Type B pancreatic cell (in vitro differentiated cells): ENCODE measurements at regions not wholly inside any gene's neighbourhood (a gene's known extent, or its start where the extent isn't known, plus 50 kb on each side); places are given as distances from the start of the nearest gene placed in this dataset.

Source experiments
- DNase-seq: peaks from one replicate; pipeline ENCODE4 v3.0.0; 2021; ENCODE audit warnings: mixed read lengths; ENCODE audit not compliant: unreplicated experiment; ENCODE audit errors: extremely low spot score
- H3K27ac Mint-ChIP-seq: 2 replicates; pipeline ENCODE4 v1.8.0; 2021; ENCODE audit warnings: mild to moderate bottlenecking, mixed read lengths
- H3K27me3 Mint-ChIP-seq: 2 replicates; pipeline ENCODE4 v1.8.0; 2021; ENCODE audit warnings: mixed read lengths
- H3K36me3 Mint-ChIP-seq: 2 replicates; pipeline ENCODE4 v1.8.0; 2021; ENCODE audit warnings: mixed read lengths
- H3K4me1 Mint-ChIP-seq: one replicate; pipeline ENCODE4 v1.8.0; 2021; ENCODE audit warnings: mixed read lengths; ENCODE audit not compliant: unreplicated experiment
- H3K4me3 Mint-ChIP-seq: 2 replicates; pipeline ENCODE4 v1.8.0; 2021; ENCODE audit warnings: mild to moderate bottlenecking, mixed read lengths
- H3K9me3 Mint-ChIP-seq: 2 replicates; pipeline ENCODE4 v1.8.0; 2021; ENCODE audit warnings: mixed read lengths
- CTCF ChIP-seq: fragments of 200-600 bp; sonication (generic); conservative IDR thresholded peaks from 2 replicates; pipeline ENCODE4 v1.5.0; 2021; ENCODE audit warnings: antibody characterized with exemption, mild to moderate bottlenecking

- H3K27ac Mint-ChIP-seq, result no peak overlapping the region
- H3K9me3 Mint-ChIP-seq, result no peaks in the 10 kb centered on the region
- no peaks in the 10 kb centered on the region for H3K36me3 Mint-ChIP-seq
- TF ChIP-seq CTCF, result no peak
- peaks cover 9% of the 10 kb centered on the region for H3K4me1 Mint-ChIP-seq
- peaks cover 5% of the 10 kb centered on the region for H3K27me3 Mint-ChIP-seq
- no peak for DNase-seq
- no peak overlapping the region for H3K4me3 Mint-ChIP-seq
Observed at GRCh38 chr1:4269952-4270570, 370.0 kb upstream of the C1orf174 start.

- no peak for TF ChIP-seq CTCF
- no peak for DNase-seq
- H3K27ac Mint-ChIP-seq, result no peak overlapping the region
- no peaks in the 10 kb centered on the region for H3K9me3 Mint-ChIP-seq
- peaks cover 9% of the 10 kb centered on the region for H3K4me1 Mint-ChIP-seq
- peaks cover 7% of the 10 kb centered on the region for H3K27me3 Mint-ChIP-seq
- H3K36me3 Mint-ChIP-seq, result no peaks in the 10 kb centered on the region
- H3K4me3 Mint-ChIP-seq, result no peak overlapping the region
Observed at GRCh38 chr1:4270651-4271337, 370.7 kb upstream of the C1orf174 start.

GRCh38 chr1:4271338-4271998, 371.4 kb upstream of the C1orf174 start:
- H3K27me3 Mint-ChIP-seq, result peaks cover 10% of the 10 kb centered on the region
- H3K27ac Mint-ChIP-seq, result no peak overlapping the region
- no peak overlapping the region for H3K4me3 Mint-ChIP-seq
- H3K9me3 Mint-ChIP-seq, result no peaks in the 10 kb centered on the region
- no peak for TF ChIP-seq CTCF
- DNase-seq, result no peak
- peaks cover 9% of the 10 kb centered on the region for H3K4me1 Mint-ChIP-seq
- H3K36me3 Mint-ChIP-seq, result no peaks in the 10 kb centered on the region

- Mint-ChIP-seq H3K27me3 (peaks cover 17% of the 10 kb centered on the region), H3K9me3 (no peaks in the 10 kb centered on the region)
Observed at GRCh38 chr1:4272568-4272967, 372.5 kb upstream of the C1orf174 start.

GRCh38 chr1:4273243-4273642, 373.2 kb upstream of the C1orf174 start:
- H3K27me3 Mint-ChIP-seq, result peaks cover 17% of the 10 kb centered on the region
- H3K36me3 Mint-ChIP-seq, result no peaks in the 10 kb centered on the region
- no peak for TF ChIP-seq CTCF
- DNase-seq, result no peak
- peaks cover 4% of the 10 kb centered on the region for H3K9me3 Mint-ChIP-seq
- peaks cover 9% of the 10 kb centered on the region for H3K4me1 Mint-ChIP-seq
- no peak overlapping the region for H3K27ac Mint-ChIP-seq
- no peak overlapping the region for H3K4me3 Mint-ChIP-seq

More at GRCh38 chr1:4272568-4272967, 372.5 kb upstream of the C1orf174 start:
- no peak for DNase-seq
- no peak for TF ChIP-seq CTCF
- Mint-ChIP-seq H3K4me1 (peaks cover 9% of the 10 kb centered on the region), H3K27ac (no peak overlapping the region), H3K4me3 (no peak overlapping the region), H3K36me3 (no peaks in the 10 kb centered on the region)
